A549 (cell line): ENCODE measurements at regions not wholly inside any gene's neighbourhood (a gene's known extent, or its start where the extent isn't known, plus 50 kb on each side); places are given as distances from the start of the nearest gene placed in this dataset.

ENCODE experiments used
- ATAC-seq, 2 experiments: fragments of 200-7000 bp in 1 of 2; fragments of >200 bp in 1 of 2; cut with Nextera tagmentation in 1 of 2; cut with Tn5 transposase in 1 of 2; 3 replicates each; pipeline versions ENCODE4 v1.8.0 to v1.9.1; 2018 to 2020; ENCODE audit warnings: mild to moderate bottlenecking in 1 of 2, moderate library complexity in 1 of 2
- CTCF ChIA-PET: fragments of 300-600 bp; sonication (Branson Sonifier 250); formaldehyde crosslinking; extraction: SDS; loops from one replicate; lab custom pipeline; 2021; ENCODE audit warnings: antibody characterized with exemption, inconsistent platforms; lab: Yijun Ruan, JAX
- POLR2A ChIA-PET: fragments of 350-600 bp; formaldehyde crosslinking; extraction: SDS; loops from one replicate; lab custom pipeline; 2021; ENCODE audit warnings: antibody characterized with exemption, inconsistent platforms; lab: Yijun Ruan, JAX
- DNase-seq, 2 experiments: peaks; one replicate each; pipeline versions ENCODE4 v3.0.0 to v3.0.0-alpha.2; 2011 to 2016; ENCODE audit warnings: low read depth in 1 of 2, low spot score in 1 of 2
- FAIRE-seq: peaks from 2 replicates; lab custom pipeline; 2011; peaks lifted over from hg19 to GRCh38; lab: Jason Lieb, UNC
- H3K27ac ChIP-seq, 2 experiments: fragments of >200 bp; sonication (Bioruptor Twin); formaldehyde crosslinking; 3 replicates each; pipeline ENCODE4 v1.5.1; 2016 to 2017
- H3K4me1 ChIP-seq: fragments of >200 bp; sonication (Bioruptor Twin); formaldehyde crosslinking; 3 replicates; pipeline ENCODE4 v1.6.1; 2016
- H3K4me2 ChIP-seq: fragments of >200 bp; sonication (Bioruptor Twin); formaldehyde crosslinking; 3 replicates; pipeline ENCODE4 v1.6.1; 2016
- H3K4me3 ChIP-seq: fragments of >200 bp; sonication (Bioruptor Twin); formaldehyde crosslinking; 3 replicates; pipeline ENCODE4 v1.5.1; 2016
- H3K9me3 ChIP-seq: fragments of >200 bp; sonication (Bioruptor Twin); formaldehyde crosslinking; 3 replicates; pipeline ENCODE4 v1.6.1; 2016
- BHLHE40 ChIP-seq: IDR thresholded peaks from 2 replicates; pipeline ENCODE4 v1.6.1; 2012; ENCODE audit warnings: low read depth, low read length, inconsistent platforms
- CBX2 ChIP-seq: fragments of 200-600 bp; sonication (generic); IDR thresholded peaks from 2 replicates; pipeline ENCODE4 v1.6.1; 2016; ENCODE audit warnings: low read depth, mild to moderate bottlenecking, borderline replicate concordance
- CEBPB ChIP-seq, 2 experiments: fragments of >200 bp in 1 of 2; sonication (Bioruptor Twin) in 1 of 2; formaldehyde crosslinking in 1 of 2; IDR thresholded peaks; 2 replicates each; pipeline ENCODE4 v1.6.1; 2012 to 2016
- EHF ChIP-seq: fragments of 250-450 bp; sonication (Bioruptor Pico); IDR thresholded peaks from 2 replicates; pipeline ENCODE4 v1.5.0; 2020; ENCODE audit warnings: mild to moderate bottlenecking
- EHMT2 ChIP-seq: fragments of 200-600 bp; sonication (generic); IDR thresholded peaks from 2 replicates; pipeline ENCODE4 v1.6.1; 2016; ENCODE audit warnings: antibody characterized with exemption, low read depth, mild to moderate bottlenecking, moderate library complexity
- FOSL2 ChIP-seq, 2 experiments: fragments of 450-650 bp in 1 of 2; fragments of >200 bp in 1 of 2; sonication (Bioruptor Twin) in 1 of 2; formaldehyde crosslinking; IDR thresholded peaks; 2 replicates each; pipeline versions ENCODE4 v1.5.0 to v1.6.1; 2016 to 2020; ENCODE audit warnings: mild to moderate bottlenecking in 1 of 2, moderate library complexity in 1 of 2
- GATA3 ChIP-seq: IDR thresholded peaks from 2 replicates; pipeline ENCODE4 v1.6.1; 2012; ENCODE audit warnings: borderline replicate concordance
- HEYL ChIP-seq: fragments of 250-450 bp; sonication (Bioruptor Pico); IDR thresholded peaks from 2 replicates; pipeline ENCODE4 v1.8.0; 2021; ENCODE audit warnings: mild to moderate bottlenecking, moderate library complexity
- HOXA7 ChIP-seq: fragments of 250-450 bp; sonication (Bioruptor Pico); IDR thresholded peaks from 2 replicates; pipeline ENCODE4 v1.5.0; 2020; ENCODE audit warnings: mild to moderate bottlenecking, moderate library complexity
- KDM1A ChIP-seq: fragments of 200-600 bp; sonication (generic); IDR thresholded peaks from 2 replicates; pipeline ENCODE4 v1.6.1; 2016; ENCODE audit warnings: low read depth, mild to moderate bottlenecking
- MAZ ChIP-seq: fragments of 150-350 bp; IDR thresholded peaks from 2 replicates; pipeline ENCODE4 v1.6.1; 2014; ENCODE audit warnings: antibody characterized with exemption, low read depth, low read length, borderline replicate concordance
- PHF8 ChIP-seq: fragments of 200-600 bp; sonication (generic); IDR thresholded peaks from 2 replicates; pipeline ENCODE4 v1.6.1; 2016; ENCODE audit warnings: low read depth, mild to moderate bottlenecking, antibody characterized with exemption, moderate library complexity, borderline replicate concordance
- RCOR1 ChIP-seq: fragments of 150-350 bp; IDR thresholded peaks from 2 replicates; pipeline ENCODE4 v1.6.1; 2014; ENCODE audit warnings: antibody characterized with exemption, low read length, low read depth
- RFX5 ChIP-seq: fragments of 450-650 bp; IDR thresholded peaks from 2 replicates; pipeline ENCODE4 v1.7.1; 2014; ENCODE audit warnings: antibody characterized with exemption, mild to moderate bottlenecking, moderate library complexity
- RNF2 ChIP-seq: fragments of 200-600 bp; sonication (generic); IDR thresholded peaks from 2 replicates; pipeline ENCODE4 v1.6.1; 2016; ENCODE audit warnings: low read depth, mild to moderate bottlenecking, antibody characterized with exemption, moderate library complexity, borderline replicate concordance
- TP53 ChIP-seq: fragments of 250-450 bp; sonication (Bioruptor Pico); IDR thresholded peaks from 2 replicates; pipeline ENCODE4 v1.5.0; 2021; ENCODE audit warnings: mild to moderate bottlenecking, moderate library complexity
- ZSCAN20 ChIP-seq: fragments of 250-450 bp; sonication (Bioruptor Pico); IDR thresholded peaks from 2 replicates; pipeline ENCODE4 v1.8.0; 2022; ENCODE audit warnings: mild to moderate bottlenecking, moderate library complexity
- WGBS: methylation state at CpG from one replicate; pipeline ENCODE4 v1.1.6; 2017; ENCODE audit errors: missing lambda C conversion rate; 5-methylcytosine and 5-hydroxymethylcytosine counted together
- TF ChIP-seq, protein P1 (sequence below): IDR thresholded peaks from 2 replicates; pipeline ENCODE4 v1.6.1; 2012
- TF ChIP-seq, protein P2 (sequence below): fragments of 200-600 bp; sonication (generic); IDR thresholded peaks from 2 replicates; pipeline ENCODE4 v1.6.1; 2016; ENCODE audit warnings: antibody characterized with exemption, mild to moderate bottlenecking, moderate library complexity
- TF ChIP-seq, protein P3 (sequence below): IDR thresholded peaks from 2 replicates; pipeline ENCODE4 v1.6.1; 2012
- TF ChIP-seq, protein P4 (sequence below): fragments of 150-350 bp; IDR thresholded peaks from 2 replicates; pipeline ENCODE4 v1.6.1; 2014; ENCODE audit warnings: low read depth, mild to moderate bottlenecking, low read length
- TF ChIP-seq, protein P5 (sequence below): fragments of 250-450 bp; sonication (Bioruptor Pico); IDR thresholded peaks from 2 replicates; pipeline ENCODE4 v1.5.0; 2020; ENCODE audit warnings: low read depth, mild to moderate bottlenecking, moderate library complexity

DNA sequence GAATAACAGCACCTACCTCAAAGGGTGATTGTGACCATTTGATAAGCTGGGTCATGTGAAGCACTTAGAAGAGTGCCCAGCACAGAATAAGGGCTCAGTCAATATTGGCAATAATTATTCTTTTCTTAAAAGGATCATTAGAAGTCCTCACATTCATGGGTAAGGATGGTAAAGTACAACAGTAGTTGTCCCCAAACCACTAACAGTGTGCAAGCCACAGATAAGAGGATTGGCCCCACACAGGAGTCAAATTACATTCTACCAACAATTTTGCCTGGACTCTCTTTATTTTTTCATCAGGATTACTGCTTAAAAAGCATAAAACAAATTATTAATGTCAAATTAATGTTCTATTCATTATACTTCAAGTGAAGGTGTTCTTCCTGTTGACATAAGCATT lies 271.5 kb upstream of the PDGFD start:
- CTCF ChIA-PET: no interaction called here
- Histone ChIP-seq H3K4me2 (no peak overlapping the region), H3K27ac (no peak overlapping the region)
- TF ChIP-seq EHMT2: no peak
- TF ChIP-seq GATA3: no peak
- no peak for TF ChIP-seq EHF (CRISPR knock-in tag)
- TF ChIP-seq CBX2: no peak
- TF ChIP-seq CEBPB (IDR thresholded peaks at IDR 0.05): no peak
- TF ChIP-seq, protein P1, sequence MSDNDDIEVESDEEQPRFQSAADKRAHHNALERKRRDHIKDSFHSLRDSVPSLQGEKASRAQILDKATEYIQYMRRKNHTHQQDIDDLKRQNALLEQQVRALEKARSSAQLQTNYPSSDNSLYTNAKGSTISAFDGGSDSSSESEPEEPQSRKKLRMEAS: no peak
- TF ChIP-seq, protein P2, sequence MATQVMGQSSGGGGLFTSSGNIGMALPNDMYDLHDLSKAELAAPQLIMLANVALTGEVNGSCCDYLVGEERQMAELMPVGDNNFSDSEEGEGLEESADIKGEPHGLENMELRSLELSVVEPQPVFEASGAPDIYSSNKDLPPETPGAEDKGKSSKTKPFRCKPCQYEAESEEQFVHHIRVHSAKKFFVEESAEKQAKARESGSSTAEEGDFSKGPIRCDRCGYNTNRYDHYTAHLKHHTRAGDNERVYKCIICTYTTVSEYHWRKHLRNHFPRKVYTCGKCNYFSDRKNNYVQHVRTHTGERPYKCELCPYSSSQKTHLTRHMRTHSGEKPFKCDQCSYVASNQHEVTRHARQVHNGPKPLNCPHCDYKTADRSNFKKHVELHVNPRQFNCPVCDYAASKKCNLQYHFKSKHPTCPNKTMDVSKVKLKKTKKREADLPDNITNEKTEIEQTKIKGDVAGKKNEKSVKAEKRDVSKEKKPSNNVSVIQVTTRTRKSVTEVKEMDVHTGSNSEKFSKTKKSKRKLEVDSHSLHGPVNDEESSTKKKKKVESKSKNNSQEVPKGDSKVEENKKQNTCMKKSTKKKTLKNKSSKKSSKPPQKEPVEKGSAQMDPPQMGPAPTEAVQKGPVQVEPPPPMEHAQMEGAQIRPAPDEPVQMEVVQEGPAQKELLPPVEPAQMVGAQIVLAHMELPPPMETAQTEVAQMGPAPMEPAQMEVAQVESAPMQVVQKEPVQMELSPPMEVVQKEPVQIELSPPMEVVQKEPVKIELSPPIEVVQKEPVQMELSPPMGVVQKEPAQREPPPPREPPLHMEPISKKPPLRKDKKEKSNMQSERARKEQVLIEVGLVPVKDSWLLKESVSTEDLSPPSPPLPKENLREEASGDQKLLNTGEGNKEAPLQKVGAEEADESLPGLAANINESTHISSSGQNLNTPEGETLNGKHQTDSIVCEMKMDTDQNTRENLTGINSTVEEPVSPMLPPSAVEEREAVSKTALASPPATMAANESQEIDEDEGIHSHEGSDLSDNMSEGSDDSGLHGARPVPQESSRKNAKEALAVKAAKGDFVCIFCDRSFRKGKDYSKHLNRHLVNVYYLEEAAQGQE: no peak
- no peak for TF ChIP-seq ZSCAN20 (CRISPR knock-in tag)
- TF ChIP-seq, all 56 proteins: peak for 0
- DNase-seq (no peak), FAIRE-seq (no peak), ATAC-seq (no peak)
- Histone ChIP-seq H3K4me3 (no peak overlapping the region), H3K4me1 (no peaks in the 10 kb centered on the region), H3K9me3 (no peaks in the 10 kb centered on the region)
- POLR2A ChIA-PET: no interaction called here

DNA sequence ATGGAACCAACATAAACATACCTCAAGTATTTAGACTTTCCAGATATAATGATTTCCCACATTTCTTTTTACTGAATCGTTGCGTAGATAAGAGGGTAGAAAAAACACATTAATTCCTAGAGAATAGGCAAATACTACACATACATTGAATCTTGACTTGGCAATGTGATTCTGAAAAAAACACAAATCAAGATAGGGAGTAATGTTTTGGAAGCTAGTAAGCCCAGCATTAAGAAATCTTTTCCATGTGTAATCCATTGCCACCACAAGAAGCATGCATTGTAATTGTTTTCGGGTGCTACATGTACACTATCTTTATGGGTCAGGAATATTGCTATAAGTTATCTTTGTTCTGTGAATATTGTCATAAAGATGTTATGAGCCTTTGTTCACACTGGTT lies 269.8 kb upstream of the PDGFD start:
- no peak overlapping the region for H3K4me2 ChIP-seq
- DNase-seq (no peak), ATAC-seq (no peak), FAIRE-seq (no peak)
- no peak overlapping the region for H3K4me3 ChIP-seq
- no peaks in the 10 kb centered on the region for H3K9me3 ChIP-seq
- ChIA-PET POLR2A (no interaction called here), CTCF (no interaction called here)
- H3K27ac ChIP-seq: no peak overlapping the region
- 61% methylated on average over 3 of the region's 3 CpGs for WGBS
- no peaks in the 10 kb centered on the region for H3K4me1 ChIP-seq
- no peak for TF ChIP-seq TP53 (CRISPR knock-in tag)
- no peak for TF ChIP-seq MAZ
- TF ChIP-seq, protein P2: no peak
- TF ChIP-seq PHF8: no peak
- no peak for TF ChIP-seq EHMT2
- no peak for TF ChIP-seq RFX5
- TF ChIP-seq BHLHE40: no peak
- TF ChIP-seq, protein P3, sequence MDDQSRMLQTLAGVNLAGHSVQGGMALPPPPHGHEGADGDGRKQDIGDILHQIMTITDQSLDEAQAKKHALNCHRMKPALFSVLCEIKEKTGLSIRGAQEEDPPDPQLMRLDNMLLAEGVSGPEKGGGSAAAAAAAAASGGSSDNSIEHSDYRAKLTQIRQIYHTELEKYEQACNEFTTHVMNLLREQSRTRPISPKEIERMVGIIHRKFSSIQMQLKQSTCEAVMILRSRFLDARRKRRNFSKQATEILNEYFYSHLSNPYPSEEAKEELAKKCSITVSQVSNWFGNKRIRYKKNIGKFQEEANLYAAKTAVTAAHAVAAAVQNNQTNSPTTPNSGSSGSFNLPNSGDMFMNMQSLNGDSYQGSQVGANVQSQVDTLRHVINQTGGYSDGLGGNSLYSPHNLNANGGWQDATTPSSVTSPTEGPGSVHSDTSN: no peak
- TF ChIP-seq HEYL (CRISPR knock-in tag): no peak
- TF ChIP-seq, protein P4, sequence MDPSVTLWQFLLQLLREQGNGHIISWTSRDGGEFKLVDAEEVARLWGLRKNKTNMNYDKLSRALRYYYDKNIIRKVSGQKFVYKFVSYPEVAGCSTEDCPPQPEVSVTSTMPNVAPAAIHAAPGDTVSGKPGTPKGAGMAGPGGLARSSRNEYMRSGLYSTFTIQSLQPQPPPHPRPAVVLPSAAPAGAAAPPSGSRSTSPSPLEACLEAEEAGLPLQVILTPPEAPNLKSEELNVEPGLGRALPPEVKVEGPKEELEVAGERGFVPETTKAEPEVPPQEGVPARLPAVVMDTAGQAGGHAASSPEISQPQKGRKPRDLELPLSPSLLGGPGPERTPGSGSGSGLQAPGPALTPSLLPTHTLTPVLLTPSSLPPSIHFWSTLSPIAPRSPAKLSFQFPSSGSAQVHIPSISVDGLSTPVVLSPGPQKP: no peak
- TF ChIP-seq KDM1A: no peak
- TF ChIP-seq GATA3: no peak
- TF ChIP-seq RCOR1: no peak
- TF ChIP-seq, protein P5, sequence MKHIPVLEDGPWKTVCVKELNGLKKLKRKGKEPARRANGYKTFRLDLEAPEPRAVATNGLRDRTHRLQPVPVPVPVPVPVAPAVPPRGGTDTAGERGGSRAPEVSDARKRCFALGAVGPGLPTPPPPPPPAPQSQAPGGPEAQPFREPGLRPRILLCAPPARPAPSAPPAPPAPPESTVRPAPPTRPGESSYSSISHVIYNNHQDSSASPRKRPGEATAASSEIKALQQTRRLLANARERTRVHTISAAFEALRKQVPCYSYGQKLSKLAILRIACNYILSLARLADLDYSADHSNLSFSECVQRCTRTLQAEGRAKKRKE (CRISPR knock-in tag): no peak
- TF ChIP-seq HOXA7 (CRISPR knock-in tag): no peak
- no peak for TF ChIP-seq RNF2
- no peak for TF ChIP-seq FOSL2 (IDR thresholded peaks at IDR 0.05)
- no peak for TF ChIP-seq FOSL2 (CRISPR knock-in tag; IDR thresholded peaks at IDR 0.05)
- TF ChIP-seq, all 56 proteins: peak for 0
